PC-3 (cell line): ENCODE measurements at regions not wholly inside any gene's neighbourhood (a gene's known extent, or its start where the extent isn't known, plus 50 kb on each side); places are given as distances from the start of the nearest gene placed in this dataset.

Experiments
- CTCF ChIP-seq: fragments of 300-600 bp; sonication (generic); conservative IDR thresholded peaks from 2 replicates; pipeline ENCODE4 v1.5.1; 2017; ENCODE audit warnings: antibody characterized with exemption, low read depth, mild to moderate bottlenecking, low read length
- EZH2 ChIP-seq: fragments of 300-600 bp; sonication (generic); IDR thresholded peaks from one replicate; pipeline ENCODE4 v1.6.1; 2017; ENCODE audit warnings: antibody characterized with exemption, mild to moderate bottlenecking, low read length; ENCODE audit not compliant: unreplicated experiment

GRCh38 chr20:47406849-47407682 lies 50.6 kb upstream of the ZMYND8 start:
- no peak for TF ChIP-seq CTCF
- no peak for TF ChIP-seq EZH2
